ENCODE measurements at regions not wholly inside any gene's neighbourhood (a gene's known extent, or its start where the extent isn't known, plus 50 kb on each side); places are given as distances from the start of the nearest gene placed in this dataset.

DNA sequence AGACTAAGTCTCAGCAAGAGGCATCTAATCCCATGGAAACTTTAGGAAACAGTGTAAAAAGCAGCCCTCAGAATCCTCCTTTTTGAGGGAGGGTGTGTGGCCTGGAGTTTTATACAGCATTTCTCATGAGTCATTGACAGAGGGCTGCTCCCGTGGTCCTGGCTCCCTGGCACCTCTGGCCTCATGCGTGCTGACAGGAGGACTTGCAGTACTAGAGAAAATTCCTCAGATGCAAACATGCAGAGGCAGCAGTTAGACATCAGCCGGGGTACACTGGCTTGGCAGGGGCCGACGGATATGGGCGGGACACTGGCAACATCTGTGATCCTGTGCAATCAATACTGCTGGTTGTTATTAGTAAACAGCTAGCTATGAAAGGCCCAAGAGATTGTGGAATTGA lies 925.1 kb upstream of the CELF2 start:
- DNase-seq (ENCODE audit: insufficient read length), result no peak
- TF ChIP-seq TAF1 (IDR thresholded peaks at IDR 0.05; ENCODE audit: borderline replicate concordance, low read depth, low read length), result no peak
- TF ChIP-seq POLR2A (IDR thresholded peaks at IDR 0.05; ENCODE audit: low read depth, low read length), result no peak
- TF ChIP-seq POLR2AphosphoS5 (IDR thresholded peaks at IDR 0.05; ENCODE audit: low read depth, low read length), result no peak
- FAIRE-seq, result no peak

DNA sequence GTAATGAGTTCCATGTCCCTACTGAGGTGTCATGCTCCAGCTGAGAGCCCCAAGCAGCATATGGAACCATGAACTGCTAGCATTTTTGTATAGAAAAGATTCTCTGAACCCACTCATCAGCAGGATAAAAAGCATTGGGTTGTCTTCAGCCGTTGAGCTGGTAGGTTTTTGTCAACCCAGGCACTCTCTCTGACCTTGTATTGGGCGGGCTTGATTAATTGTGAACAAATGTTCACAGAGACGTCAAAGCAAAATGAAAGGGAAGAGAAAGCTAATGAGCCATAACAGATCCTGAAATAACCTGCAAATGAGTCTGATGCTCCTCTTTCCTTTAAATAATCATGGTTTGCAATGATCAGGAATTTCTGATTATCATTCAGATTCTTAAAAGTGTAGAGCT lies 924.7 kb upstream of the CELF2 start:
- FAIRE-seq, result no peak
- DNase-seq (ENCODE audit: insufficient read length), result no peak
- TF ChIP-seq POLR2A (IDR thresholded peaks at IDR 0.05; ENCODE audit: low read depth, low read length) (no peak), POLR2AphosphoS5 (IDR thresholded peaks at IDR 0.05; ENCODE audit: low read depth, low read length) (no peak), TAF1 (IDR thresholded peaks at IDR 0.05; ENCODE audit: borderline replicate concordance, low read depth, low read length) (no peak)

DNA sequence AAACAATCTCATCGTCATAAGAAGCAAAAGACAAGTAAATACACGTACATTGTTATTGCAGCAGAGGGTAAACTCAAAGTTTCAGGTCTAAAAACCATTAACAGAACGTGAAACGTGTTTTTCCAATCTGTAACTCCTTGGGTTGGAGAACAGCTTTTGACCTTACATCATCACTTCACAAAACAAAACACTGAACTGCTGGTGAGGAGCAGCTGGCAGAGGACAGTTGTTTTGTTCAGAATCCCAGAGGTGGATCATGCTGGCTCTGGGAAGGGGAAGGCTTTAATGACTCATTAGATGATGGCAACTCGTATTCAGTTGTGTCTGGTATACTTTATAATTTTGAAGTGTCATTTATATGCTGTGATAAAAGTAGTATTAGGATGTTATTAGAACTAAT lies 923.0 kb upstream of the CELF2 start:
- TF ChIP-seq TAF1 (IDR thresholded peaks at IDR 0.05; ENCODE audit: borderline replicate concordance, low read depth, low read length), result no peak
- no peak for TF ChIP-seq POLR2A (IDR thresholded peaks at IDR 0.05; ENCODE audit: low read depth, low read length)
- TF ChIP-seq POLR2AphosphoS5 (IDR thresholded peaks at IDR 0.05; ENCODE audit: low read depth, low read length), result no peak

DNA sequence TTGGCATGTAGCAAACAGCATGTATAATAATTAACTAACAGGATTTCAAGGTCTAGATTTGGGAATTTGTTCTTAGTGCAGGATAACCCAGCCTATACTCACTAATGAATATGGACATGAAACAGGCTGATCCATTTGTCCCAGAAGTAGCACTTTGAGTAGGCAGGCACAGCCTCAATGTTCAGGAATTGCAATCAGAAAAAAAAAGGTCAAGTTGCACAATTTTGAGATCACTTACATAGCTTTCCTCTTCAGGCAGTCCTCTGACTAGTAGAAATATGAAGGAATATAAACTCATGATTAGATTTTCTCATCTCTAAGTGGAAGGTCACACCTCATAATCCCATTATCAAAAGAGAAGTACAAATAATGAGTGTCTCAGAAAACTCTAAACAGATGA lies 921.4 kb upstream of the CELF2 start:
- DNase-seq (ENCODE audit: insufficient read length) (no peak), FAIRE-seq (no peak)
- TF ChIP-seq TAF1 (IDR thresholded peaks at IDR 0.05; ENCODE audit: borderline replicate concordance, low read depth, low read length) (no peak), POLR2AphosphoS5 (IDR thresholded peaks at IDR 0.05; ENCODE audit: low read depth, low read length) (no peak), POLR2A (IDR thresholded peaks at IDR 0.05; ENCODE audit: low read depth, low read length) (no peak)

More for the DNA sequence above, 923.0 kb upstream of the CELF2 start:
- DNase-seq (ENCODE audit: insufficient read length) (no peak), FAIRE-seq (no peak)

DNA sequence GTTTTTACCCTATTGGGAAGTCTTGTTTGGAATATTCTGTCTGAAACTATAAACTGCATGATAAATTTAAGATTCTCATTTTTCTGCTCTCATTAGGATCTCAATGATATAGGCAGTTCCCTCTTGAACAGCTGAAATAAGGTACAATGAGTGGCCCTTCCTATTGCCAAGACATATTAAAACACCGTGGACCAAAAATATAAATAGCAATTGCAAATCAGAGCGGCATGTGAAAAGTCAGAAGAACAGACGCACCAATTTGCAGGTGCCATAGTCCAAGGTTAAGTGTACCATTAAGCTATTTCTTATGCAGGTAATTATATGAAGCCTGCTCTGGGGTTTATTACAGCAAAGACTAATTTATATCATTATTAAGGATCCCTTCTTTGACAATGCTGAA lies 920.8 kb upstream of the CELF2 start:
- no peak for FAIRE-seq

DNA sequence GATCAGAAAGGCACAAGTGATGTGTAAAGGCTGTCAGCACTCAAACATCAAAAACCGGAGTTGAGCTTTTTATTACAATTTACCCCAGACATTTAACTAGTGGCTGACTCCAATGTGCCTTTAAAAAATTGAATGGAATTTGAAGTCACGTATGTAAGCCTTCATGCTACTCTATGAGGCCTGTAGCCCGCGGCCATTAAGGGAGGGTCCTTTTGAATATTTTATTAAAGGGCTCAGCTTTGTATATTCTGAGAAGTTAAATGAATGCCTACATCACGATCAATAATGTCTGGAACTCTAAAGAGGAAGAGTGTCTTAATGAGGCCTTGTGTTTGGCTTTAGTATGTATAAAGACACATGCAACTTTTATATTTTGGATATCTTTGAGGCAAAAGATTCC lies 916.6 kb upstream of the CELF2 start:
- DNase-seq (ENCODE audit: insufficient read length) (no peak), FAIRE-seq (no peak)
- TF ChIP-seq POLR2A (IDR thresholded peaks at IDR 0.05; ENCODE audit: low read depth, low read length), result no peak
- TF ChIP-seq TAF1 (IDR thresholded peaks at IDR 0.05; ENCODE audit: borderline replicate concordance, low read depth, low read length), result no peak
- TF ChIP-seq POLR2AphosphoS5 (IDR thresholded peaks at IDR 0.05; ENCODE audit: low read depth, low read length), result no peak

More for the DNA sequence above, 920.8 kb upstream of the CELF2 start:
- TF ChIP-seq TAF1 (IDR thresholded peaks at IDR 0.05; ENCODE audit: borderline replicate concordance, low read depth, low read length) (no peak), POLR2A (IDR thresholded peaks at IDR 0.05; ENCODE audit: low read depth, low read length) (no peak), POLR2AphosphoS5 (IDR thresholded peaks at IDR 0.05; ENCODE audit: low read depth, low read length) (no peak)
- no peak for DNase-seq (ENCODE audit: insufficient read length)

DNA sequence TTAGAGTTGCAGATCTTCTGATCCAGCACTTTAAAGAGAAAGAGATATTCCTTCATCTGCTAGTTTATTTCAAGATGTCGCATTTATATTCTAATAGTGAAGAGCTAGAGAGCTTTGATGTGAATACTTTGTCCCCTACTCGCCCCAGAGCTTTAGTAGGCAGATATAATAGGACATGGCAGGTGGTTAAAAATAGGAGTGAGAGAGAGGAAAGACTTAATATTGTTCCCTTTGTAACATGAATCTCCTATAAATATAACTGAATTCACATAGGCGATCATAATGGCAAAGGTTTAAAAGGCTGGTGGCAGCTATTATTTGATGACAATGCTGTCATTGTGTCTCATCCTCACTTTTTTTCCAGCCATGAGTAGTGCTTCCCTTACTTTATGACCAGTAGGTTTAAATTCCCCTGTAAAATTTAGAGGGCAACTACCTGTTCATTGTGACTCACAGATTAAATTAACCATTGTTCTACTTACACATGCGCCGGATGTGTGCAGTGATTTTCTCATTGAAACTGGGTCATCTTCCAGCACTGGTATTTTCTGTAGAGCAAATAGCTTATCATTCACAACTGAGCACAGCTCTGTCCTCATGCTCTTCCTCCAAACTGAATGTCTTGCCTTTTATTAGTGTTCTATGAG lies 906.7 kb upstream of the CELF2 start:
- FAIRE-seq (no peak), DNase-seq (ENCODE audit: insufficient read length) (no peak)
- TF ChIP-seq POLR2AphosphoS5 (IDR thresholded peaks at IDR 0.05; ENCODE audit: low read depth, low read length), result no peak
- TF ChIP-seq POLR2A (IDR thresholded peaks at IDR 0.05; ENCODE audit: low read depth, low read length), result no peak

DNA sequence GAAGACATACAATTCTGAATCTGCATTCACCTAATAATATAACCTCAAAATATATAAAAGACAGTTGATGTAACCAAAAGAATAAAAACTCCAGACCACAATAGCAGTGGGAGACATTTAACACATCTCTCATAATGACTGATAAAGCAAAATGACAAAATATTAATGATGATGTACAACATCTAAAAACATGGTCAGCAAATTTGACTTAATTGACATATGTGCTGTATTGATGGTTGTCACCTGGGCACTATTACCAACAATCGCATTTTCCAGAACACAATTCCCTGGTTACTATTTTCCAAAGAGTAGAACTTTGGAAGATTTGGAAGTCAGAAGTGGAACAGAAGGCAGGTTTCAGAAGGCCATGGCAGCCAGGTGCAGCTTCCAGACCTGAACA lies 899.5 kb upstream of the CELF2 start:
- FAIRE-seq (no peak), DNase-seq (ENCODE audit: insufficient read length) (no peak)
- TF ChIP-seq POLR2AphosphoS5 (IDR thresholded peaks at IDR 0.05; ENCODE audit: low read depth, low read length) (no peak), TAF1 (IDR thresholded peaks at IDR 0.05; ENCODE audit: borderline replicate concordance, low read depth, low read length) (no peak), POLR2A (IDR thresholded peaks at IDR 0.05; ENCODE audit: low read depth, low read length) (no peak)

DNA sequence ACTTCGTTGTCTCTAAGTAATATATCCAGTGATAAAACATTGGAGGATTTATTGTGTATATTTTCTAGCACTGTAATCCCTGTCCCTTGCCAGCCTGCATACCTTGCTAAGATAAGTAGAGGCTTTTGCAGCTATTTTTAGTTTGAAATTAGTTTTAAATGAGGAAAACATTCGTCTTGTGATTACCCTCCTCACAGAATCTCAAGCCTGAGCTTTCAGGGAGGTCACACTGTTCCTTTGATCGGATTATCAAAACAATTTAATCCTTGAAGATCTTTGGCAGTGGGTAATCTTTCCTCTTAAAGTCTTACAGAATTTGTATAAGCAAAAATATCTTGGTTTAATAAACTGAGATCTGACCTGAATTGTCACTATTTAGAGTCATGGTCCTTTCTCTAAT lies 897.0 kb upstream of the CELF2 start:
- DNase-seq (ENCODE audit: insufficient read length) (no peak), FAIRE-seq (no peak)
- TF ChIP-seq TAF1 (IDR thresholded peaks at IDR 0.05; ENCODE audit: borderline replicate concordance, low read depth, low read length) (no peak), POLR2A (IDR thresholded peaks at IDR 0.05; ENCODE audit: low read depth, low read length) (no peak), POLR2AphosphoS5 (IDR thresholded peaks at IDR 0.05; ENCODE audit: low read depth, low read length) (no peak)

DNA sequence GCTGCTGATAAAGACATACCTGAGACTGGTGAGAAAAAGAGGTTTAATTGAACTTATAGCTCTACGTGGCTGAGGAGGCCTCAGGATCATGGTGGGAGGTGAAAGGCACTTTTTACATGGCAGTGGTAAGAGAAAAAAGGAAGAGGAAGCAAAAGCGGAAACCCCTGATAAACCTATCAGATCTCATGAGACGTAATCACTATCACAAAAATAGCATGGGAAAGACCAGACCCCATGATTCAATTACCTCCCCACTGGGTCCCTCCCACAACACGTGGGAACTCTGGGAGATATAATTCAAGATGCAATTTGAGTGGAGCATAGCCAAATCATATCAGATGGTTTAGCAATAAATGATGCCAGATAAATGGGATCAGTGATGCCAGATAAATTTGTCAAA lies 892.0 kb upstream of the CELF2 start:
- FAIRE-seq (no peak), DNase-seq (ENCODE audit: insufficient read length) (no peak)
- TF ChIP-seq TAF1 (IDR thresholded peaks at IDR 0.05; ENCODE audit: borderline replicate concordance, low read depth, low read length) (no peak), POLR2A (IDR thresholded peaks at IDR 0.05; ENCODE audit: low read depth, low read length) (no peak), POLR2AphosphoS5 (IDR thresholded peaks at IDR 0.05; ENCODE audit: low read depth, low read length) (no peak)

DNA sequence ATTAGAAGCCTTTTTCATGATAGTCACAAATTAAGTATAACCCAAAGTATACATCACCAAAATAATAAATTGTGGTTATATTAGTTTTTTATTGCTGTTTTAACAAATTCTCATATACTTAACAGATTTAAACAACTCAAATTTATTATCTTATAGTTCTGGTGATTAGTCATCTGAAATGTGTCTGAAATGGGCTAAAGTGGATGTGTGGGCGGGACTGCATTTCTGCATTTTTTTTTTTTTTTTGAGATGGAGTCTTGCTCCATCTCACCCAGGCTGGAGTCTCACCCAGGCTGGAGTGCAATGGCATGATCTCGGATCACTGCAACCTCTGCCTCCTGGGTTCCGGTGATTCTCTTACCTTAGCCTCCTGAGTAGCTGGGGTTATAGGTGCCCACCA lies 891.5 kb upstream of the CELF2 start:
- no peak for FAIRE-seq
- DNase-seq (ENCODE audit: insufficient read length), result no peak
- TF ChIP-seq POLR2AphosphoS5 (IDR thresholded peaks at IDR 0.05; ENCODE audit: low read depth, low read length) (no peak), TAF1 (IDR thresholded peaks at IDR 0.05; ENCODE audit: borderline replicate concordance, low read depth, low read length) (no peak), POLR2A (IDR thresholded peaks at IDR 0.05; ENCODE audit: low read depth, low read length) (no peak)

DNA sequence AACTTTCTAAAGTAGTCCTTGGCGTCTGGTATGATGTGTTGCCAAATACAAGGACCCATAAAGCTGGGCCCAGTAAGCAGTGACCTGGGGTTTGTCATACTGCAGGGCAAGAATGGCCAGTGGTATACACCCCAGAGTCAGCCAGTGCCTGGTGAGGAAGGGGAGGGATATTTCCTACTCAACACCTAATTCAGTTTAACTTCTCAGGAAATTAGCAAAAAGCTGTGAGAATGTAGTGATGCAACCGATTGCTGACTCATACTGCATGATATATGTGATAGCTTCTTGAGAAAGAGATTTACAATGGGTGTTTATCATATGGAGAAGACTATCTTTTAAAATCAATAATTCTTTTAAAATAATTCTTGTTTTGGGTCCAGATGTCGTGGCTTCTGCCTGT lies 889.3 kb upstream of the CELF2 start:
- DNase-seq (ENCODE audit: insufficient read length) (no peak), FAIRE-seq (no peak)
- TF ChIP-seq TAF1 (IDR thresholded peaks at IDR 0.05; ENCODE audit: borderline replicate concordance, low read depth, low read length) (no peak), POLR2AphosphoS5 (IDR thresholded peaks at IDR 0.05; ENCODE audit: low read depth, low read length) (no peak), POLR2A (IDR thresholded peaks at IDR 0.05; ENCODE audit: low read depth, low read length) (no peak)
